Inflammatory macrophage (primary cell): ENCODE measurements at regions not wholly inside any gene's neighbourhood (a gene's known extent, or its start where the extent isn't known, plus 50 kb on each side); places are given as distances from the start of the nearest gene placed in this dataset.
"Not testable (repeated sequence)": the region's sequence is repeated elsewhere in the genome, so short reads cannot be mapped to it uniquely, and the experiment has no call there.

ENCODE experiments used
- DNase-seq, 2 donors: peaks; one replicate each; pipeline ENCODE4 v3.0.0-alpha.2; 2020 to 2022

GRCh38 chr10:131532745-131533341 lies 221.3 kb upstream of the TCERG1L start:
- DNase-seq = no peak

DNA sequence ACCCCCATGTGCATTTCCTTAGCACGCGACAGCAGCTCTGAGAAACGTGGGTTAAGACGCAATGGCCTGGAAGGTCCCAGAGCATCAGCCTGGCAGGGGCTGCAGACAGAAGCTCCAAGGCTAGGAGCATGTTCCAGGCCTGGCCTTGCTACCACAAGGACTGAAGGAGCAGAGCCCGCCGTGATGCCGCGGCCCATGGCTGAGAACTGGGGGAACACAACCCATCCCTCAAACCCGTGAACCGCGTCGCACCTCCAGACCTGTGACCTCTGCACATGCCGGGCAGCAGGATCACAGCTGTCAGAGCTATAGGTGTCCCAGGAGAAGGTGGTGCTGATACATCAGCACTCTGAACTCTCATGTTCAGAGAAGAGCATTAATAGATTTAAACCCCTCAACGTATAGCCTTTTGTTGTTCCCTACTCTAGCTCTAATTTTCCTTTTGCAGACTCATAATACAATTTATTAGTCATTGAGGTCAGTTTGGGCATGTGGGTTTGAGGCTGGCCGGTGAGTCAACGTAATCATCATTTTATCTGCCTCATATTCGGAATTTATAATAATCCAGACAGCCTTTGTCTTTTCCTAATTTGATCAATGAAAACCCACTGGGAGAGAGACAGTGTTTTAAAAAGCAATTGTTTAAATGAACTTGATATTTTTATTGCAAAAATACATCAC lies 222.5 kb upstream of the TCERG1L start:
- no peak for DNase-seq

- no peak for DNase-seq
Observed at GRCh38 chr10:131534836-131535235, 223.3 kb upstream of the TCERG1L start.

- no peak for DNase-seq
Observed at GRCh38 chr10:131536676-131537075, 225.2 kb upstream of the TCERG1L start.

GRCh38 chr10:131537281-131537680 lies 225.8 kb upstream of the TCERG1L start:
- no peak for DNase-seq

DNA sequence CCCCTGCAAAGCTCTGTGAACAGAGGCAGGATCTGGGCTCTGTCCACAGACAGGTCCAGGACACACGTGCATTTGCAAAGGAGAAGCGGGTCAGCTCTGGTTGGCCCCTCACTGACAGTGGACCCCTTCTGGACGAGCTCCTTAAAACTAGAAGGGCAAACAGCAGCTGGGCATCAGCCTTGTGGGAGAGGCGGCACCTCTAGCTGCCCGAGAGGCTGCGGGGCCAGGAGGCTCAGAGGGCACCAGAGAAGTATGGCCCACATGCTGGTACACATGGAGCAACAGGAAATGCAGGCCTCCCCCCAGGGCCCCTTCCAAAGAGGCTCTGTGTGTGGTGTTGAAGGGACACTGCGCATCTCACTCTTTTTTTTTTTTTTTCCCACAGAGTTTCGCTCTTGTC lies 233.0 kb upstream of the TCERG1L start:
- no peak for DNase-seq

DNA sequence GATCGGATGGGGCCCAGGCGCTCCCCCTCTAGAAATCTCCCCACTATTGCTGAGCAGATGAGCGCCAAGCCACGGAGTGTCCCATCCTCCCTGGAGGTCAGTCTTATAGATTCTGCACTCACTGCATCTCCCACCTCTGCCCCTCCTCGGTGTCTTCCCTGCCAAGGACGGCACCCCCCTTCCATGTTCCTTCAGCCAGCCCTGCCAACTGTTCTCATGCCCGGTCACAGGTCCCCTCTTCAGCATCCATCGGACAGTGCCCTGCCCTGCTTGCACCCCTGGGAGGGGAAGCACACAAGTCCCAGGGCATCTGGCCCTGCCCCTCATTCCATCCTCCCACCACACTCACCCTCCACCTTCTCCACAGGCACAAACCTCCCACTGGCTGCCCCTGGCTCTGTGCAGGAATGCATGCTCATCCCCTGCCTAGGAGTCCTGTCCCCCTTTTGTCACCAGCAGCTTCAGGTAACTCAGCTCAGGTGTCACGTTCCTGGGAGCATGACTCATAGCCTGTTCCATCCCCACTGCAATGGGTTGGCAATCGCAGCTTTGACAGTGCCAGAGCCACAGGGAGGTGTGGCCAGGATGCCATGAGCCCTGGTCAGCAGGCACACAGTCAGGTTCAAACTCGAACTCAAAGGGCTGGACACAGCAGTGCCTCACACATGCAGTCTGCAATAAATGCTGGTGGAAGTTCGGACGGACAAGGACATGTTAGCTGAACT lies 234.7 kb upstream of the TCERG1L start:
- no peak for DNase-seq

- DNase-seq = no peak
Observed at GRCh38 chr10:131547129-131547799, 235.7 kb upstream of the TCERG1L start.

- DNase-seq = no peak
Observed at GRCh38 chr10:131548176-131548575, 236.7 kb upstream of the TCERG1L start.

DNA sequence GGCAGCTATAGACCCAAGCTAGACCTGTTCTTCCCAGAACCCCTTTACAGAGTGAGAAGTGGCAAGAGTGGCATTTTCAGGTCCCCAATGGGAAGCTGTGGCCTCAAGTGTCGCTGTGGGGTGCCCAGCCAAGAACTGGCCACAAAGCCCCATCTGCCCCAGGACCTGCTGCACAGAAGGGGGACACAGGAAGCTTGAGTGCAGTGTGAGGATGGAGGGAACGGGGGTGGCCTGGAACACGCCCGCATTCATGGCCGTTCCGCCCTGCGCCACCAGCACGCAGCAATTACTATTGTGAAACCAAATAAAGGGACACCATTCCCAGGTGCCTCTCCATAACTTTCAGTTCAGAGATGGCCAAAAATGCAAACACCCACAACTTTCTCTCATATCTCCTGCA lies 237.6 kb upstream of the TCERG1L start:
- no peak for DNase-seq

DNA sequence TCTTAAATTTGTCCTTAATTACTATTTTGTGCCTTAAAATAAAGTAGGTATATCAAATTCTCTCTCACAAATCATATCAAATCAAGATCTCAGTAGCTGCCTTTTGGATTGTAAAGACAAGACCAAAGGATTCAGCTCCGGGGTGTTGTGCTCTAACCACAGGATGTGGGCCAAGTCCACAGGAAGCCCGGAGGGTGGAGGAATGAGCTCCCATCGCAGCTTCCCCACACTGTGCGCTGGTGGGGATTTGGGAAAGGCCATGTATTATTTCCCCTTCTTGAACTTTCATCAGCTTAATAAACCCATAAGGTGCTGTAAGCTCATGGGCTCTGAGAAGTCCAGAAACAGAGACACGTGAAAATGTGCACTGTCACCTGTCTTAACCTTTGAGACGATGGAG lies 241.6 kb upstream of the TCERG1L start:
- DNase-seq = no peak

GRCh38 chr10:131553581-131553980 lies 242.1 kb upstream of the TCERG1L start:
- no peak for DNase-seq

DNA sequence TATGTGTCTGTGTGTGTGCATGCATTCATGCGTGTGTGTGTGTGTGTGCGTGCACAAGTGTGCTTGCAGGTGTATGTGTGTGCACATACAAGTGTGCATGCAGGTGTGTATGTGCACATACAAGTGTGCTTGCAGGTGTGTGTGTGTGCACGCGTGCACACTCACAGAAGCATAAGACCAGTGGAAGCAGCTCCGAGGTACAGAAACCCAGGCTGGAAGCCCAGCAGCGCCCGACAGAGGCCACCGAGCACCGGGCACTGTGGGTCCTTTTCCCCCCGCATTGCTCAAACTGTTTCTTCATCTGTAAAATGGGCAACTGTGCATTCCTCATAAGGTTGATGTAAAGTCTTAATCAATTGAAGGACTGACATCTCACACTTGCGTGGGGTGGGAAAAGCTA lies 243.3 kb upstream of the TCERG1L start:
- DNase-seq = no peak

DNA sequence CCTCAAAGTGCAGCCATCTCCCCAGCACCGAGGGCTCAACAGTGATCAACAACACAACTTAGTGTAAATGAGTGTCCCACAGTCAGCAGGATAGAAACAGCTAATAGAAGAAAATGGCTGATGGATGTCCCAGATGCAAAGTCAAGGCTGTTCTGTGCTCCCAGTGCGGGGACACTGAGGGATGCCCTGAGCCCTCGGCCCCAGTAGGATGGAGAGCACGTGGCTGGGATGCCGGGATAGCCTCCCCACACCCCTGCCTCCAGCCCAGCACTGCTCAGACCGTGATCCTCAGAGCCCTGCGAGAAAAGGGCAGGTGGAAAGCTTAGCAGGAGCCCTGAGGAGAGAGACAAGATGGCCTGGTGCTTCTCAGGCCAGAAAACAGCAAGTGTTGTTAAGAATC lies 243.9 kb upstream of the TCERG1L start:
- DNase-seq = no peak

DNA sequence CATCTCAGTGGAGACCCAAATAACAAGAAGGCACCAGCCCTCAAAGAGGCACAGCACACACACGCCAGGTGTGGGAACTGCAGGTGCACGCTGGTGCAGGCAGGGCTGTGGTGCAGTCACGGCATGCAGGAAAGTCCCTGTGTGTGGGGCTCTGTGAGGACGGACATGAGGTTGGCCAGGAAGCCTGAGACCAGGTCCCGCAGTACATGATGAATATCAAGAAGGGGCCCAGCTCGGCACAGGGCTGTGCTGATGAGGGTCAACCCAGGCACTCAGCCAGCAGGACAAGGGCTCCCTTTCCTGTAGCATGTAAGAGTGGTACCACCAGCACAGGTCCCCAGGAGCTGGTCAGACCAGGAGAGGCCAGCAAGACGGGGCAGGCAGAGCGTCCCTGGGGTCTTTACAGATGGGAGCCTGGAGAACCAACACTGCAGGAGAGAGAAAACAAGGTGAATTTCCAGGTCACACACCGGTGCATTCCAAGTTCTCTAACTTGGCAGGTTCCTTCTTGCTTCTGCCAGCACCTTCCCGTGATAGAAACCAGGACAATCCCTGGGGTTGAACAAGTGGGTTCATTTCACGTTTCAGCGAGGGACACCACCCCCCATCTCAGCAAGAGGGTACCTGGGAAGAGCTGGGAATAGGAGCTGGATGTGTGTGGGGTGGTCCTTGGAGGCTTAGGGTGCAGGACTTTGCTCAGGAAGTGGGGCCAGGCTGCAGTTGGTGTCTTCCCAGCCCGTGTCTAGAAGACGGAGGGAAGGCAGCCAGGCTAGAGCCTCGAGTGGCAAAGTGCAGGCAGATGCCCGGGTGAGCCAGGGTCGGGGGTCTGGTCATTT lies 244.8 kb upstream of the TCERG1L start:
- DNase-seq = no peak

DNA sequence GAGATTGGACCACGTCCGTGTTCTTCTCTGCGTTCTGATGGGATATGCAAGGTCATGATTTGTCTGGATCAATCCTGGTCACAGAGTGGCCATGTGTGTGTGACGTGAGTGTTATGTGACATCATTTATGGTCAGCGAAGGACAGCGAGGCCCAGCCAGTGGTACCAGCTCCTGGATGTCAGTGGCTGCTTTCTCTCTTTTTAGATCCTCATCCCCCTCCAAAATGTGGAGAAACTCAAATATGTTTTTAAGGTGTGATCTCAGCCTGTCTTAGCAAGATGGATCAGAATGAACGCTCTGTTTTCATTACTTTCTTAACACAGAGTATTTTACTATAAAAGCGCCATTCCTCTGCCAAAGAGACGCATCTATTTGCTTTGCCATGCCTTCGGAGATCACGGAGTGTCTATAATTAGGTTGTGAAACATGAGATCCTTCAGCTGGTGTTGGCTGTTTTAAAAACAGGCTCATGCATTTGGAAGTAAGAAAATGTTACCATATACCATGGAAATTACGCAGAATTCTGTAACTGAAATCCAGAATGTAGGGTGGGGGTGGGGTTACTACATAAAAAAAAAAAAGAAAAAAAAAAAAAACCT lies 245.5 kb upstream of the TCERG1L start:
- DNase-seq = no peak

DNA sequence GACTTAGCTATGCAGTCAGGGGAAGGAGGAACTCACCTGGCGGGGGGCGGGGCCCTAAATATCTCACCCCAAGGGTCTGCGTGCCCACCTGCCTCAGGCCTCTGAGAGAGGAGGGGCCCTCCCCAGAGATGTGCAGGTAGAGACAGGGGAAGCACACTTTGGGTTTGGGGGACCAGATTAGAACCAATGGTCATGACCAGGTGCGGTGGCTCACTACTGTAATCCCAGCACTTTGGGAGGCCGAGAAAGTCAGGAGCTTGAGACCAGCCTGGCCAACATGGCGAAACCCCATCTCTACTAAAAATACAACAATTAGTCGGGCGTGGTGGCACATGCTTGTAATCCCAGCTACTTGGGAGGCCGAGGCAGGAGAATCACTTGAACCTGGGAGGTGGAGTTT lies 246.4 kb upstream of the TCERG1L start:
- not testable (repeated sequence) for DNase-seq

DNA sequence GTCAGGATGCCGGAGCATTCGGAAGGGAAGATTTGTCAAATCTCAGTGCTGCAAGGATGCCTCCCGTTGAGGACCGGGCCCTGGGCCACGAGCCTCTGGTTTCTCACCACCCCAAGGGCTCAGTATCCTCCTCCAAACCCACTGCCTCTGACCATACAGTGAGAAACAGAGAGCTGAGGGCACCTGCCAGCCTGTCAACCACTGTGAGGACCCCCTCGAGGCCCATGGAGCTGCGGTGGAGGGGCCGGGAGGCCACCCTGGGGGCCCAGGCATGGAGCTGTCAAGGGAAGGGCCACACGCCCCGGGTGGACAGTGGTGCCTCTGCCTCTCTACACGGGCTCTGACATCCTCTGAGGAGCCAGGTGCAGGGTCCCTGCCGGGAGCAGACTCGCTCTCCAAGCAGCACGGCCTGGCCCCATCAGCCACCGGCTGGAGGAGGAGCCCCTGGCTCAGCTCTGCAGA lies 248.0 kb upstream of the TCERG1L start:
- DNase-seq = no peak

DNA sequence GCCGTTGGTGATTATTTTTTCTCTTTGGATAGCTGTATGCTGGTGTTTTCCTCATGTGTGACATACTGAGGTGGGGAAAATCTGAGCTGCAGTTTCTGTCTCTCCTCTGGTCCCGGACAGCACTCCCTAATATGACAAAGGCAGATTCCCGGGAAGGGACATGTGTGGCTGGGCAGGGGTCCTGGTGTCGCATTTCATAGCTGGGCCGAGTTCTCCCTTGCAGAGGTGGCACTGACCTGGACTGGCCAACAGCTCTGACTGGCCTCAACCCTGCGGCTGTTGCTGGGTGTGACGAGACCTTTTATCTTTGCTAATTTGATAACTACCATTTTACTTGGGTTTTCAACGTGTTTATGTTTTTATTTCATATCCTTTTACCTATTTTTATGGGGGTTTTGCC lies 248.6 kb upstream of the TCERG1L start:
- DNase-seq = no peak

DNA sequence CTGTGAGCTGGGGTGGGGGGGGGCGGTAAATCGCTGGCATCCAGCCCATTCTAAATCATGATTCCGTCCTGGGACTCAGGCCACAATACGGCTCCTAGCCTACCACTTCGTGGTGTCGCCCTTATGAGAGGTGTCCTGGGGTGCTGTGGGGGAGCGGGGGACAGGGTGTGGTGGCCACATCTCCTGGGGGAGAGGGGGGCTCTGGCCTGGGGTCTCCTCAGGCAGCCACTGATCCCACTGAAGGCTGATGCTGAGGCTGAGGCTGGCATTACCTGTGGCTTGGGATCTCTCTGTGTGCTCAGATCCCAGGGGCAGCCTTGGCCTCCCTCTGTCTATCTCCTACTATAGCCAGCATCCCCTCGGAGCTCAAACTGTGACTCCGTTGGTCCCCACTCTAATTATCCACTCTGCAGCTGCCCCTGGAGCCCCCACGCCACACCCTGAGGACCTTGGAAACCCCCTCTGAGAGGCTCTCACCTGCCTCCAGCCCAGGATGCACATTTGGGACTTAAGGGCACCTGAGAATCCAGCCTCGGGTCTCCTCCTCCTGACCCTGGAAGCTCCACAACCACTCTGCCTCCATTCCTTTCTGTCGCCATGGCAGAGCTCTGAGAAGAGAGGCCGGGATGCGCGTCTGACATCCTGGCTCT lies 249.3 kb upstream of the TCERG1L start:
- DNase-seq = no peak

- DNase-seq = no peak
Observed at GRCh38 chr10:131561897-131562296, 250.4 kb upstream of the TCERG1L start.

DNA sequence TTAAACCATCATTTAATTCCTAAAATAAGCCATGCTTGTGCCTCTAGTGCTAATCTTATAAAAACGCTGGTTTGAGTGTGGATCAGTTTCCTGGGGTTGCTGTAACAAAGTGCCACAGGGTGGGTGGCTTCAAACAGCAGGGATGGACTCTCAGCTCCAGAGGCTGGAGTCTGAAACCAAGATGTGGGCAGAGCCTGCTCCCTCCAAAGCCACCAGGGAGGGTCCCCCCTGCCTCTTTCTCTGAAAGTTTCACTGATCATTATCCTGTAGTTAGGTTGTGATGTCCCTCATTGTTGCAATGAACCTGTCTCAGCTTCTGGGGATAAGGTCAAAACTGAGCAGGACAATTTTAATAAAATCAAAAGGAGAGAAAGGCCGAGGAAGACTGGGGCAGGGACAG lies 251.9 kb upstream of the TCERG1L start:
- no peak for DNase-seq
